CD4-positive, CD25-positive, alpha-beta regulatory T cell (primary cell): ENCODE measurements at regions not wholly inside any gene's neighbourhood (a gene's known extent, or its start where the extent isn't known, plus 50 kb on each side); places are given as distances from the start of the nearest gene placed in this dataset.

Experiments
- ATAC-seq, 2 donors: fragments of 150-1000 bp; cut with Tn5 transposase; one replicate each; pipeline ENCODE4 v1.10.0; 2021; ENCODE audit warnings: low read depth in 2 of 2, moderate number of reproducible peaks in 2 of 2, moderate library complexity in 1 of 2
- DNase-seq, 3 donors: peaks; one replicate each; pipeline versions ENCODE4 v3.0.0 to v3.0.0-alpha.2; 2012 to 2022; ENCODE audit warnings: mixed read lengths in 1 of 3
- H3K27ac ChIP-seq: one replicate; pipeline ENCODE4 v1.7.0; 2013; ENCODE audit warnings: mild to moderate bottlenecking, low read length; ENCODE audit not compliant: insufficient read depth, poor library complexity, severe bottlenecking
- H3K27me3 ChIP-seq: one replicate; pipeline ENCODE4 v1.7.0; 2013; ENCODE audit warnings: low read length; ENCODE audit not compliant: control insufficient read depth, insufficient read depth
- H3K36me3 ChIP-seq: one replicate; pipeline ENCODE4 v1.7.0; 2013; ENCODE audit warnings: mild to moderate bottlenecking, low read length, moderate library complexity; ENCODE audit not compliant: control insufficient read depth, insufficient read depth
- H3K4me1 ChIP-seq: 2 replicates; pipeline ENCODE4 v1.7.0; 2013; ENCODE audit warnings: mild to moderate bottlenecking, low read length; ENCODE audit not compliant: insufficient read depth, control insufficient read depth, poor library complexity, severe bottlenecking
- H3K4me3 ChIP-seq: one replicate; pipeline ENCODE4 v1.7.0; 2013; ENCODE audit warnings: low read depth, mild to moderate bottlenecking, low read length, moderate library complexity
- H3K9me3 ChIP-seq, 2 experiments: 1 replicate in 1 of 2; 2 replicates in 1 of 2; pipeline ENCODE4 v1.7.0; 2013; ENCODE audit warnings: low read length in 2 of 2, mild to moderate bottlenecking in 1 of 2, moderate library complexity in 1 of 2; ENCODE audit not compliant: control insufficient read depth in 2 of 2
- H3K27ac Mint-ChIP-seq, 3 donors: one replicate each; pipeline ENCODE4 v1.8.0; 2020 to 2022; ENCODE audit warnings: mild to moderate bottlenecking in 3 of 3, mixed read lengths in 3 of 3, moderate library complexity in 2 of 3
- H3K27me3 Mint-ChIP-seq: one replicate; pipeline ENCODE4 v1.8.0; 2022; ENCODE audit warnings: mild to moderate bottlenecking, mixed read lengths
- H3K36me3 Mint-ChIP-seq: one replicate; pipeline ENCODE4 v1.8.0; 2020; ENCODE audit warnings: mixed read lengths
- H3K4me1 Mint-ChIP-seq, 4 donors: one replicate each; pipeline ENCODE4 v1.8.0; 2020 to 2022; ENCODE audit warnings: mixed read lengths in 4 of 4, mild to moderate bottlenecking in 1 of 4
- H3K4me3 Mint-ChIP-seq, 4 donors: one replicate each; pipeline ENCODE4 v1.8.0; 2020 to 2022; ENCODE audit warnings: mild to moderate bottlenecking in 4 of 4, mixed read lengths in 4 of 4, moderate library complexity in 3 of 4
- H3K9me3 Mint-ChIP-seq, 7 donors: one replicate each; pipeline ENCODE4 v1.8.0; 2020 to 2022; ENCODE audit warnings: mixed read lengths in 7 of 7, mild to moderate bottlenecking in 3 of 7, moderate library complexity in 2 of 7

DNA sequence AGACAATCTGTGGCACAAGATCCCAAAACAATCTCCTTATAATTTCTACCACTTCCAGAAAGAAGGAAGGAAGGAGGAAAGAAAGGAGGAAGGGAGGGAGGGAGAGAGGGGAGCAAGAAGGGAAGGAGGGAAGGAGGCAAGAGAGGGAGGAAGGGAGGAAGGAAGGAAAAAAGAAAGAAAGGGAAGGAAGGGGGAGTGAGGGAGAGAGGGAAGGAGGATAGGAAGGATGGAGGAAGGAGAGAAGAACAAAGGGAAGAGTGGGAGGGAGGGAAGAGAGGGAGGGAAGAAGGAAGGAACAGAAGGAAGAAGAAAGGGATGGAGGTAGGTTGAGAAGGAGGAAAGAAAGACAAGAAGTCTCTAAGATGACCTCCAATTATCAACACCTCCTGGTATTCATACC is 185.5 kb upstream of the NFE2L3 start:
- no peak overlapping the region for H3K27ac Mint-ChIP-seq
- Histone ChIP-seq H3K27ac (no peak overlapping the region), H3K4me3 (no peak overlapping the region), H3K27me3 (no peaks in the 10 kb centered on the region), H3K9me3 (no peaks in the 10 kb centered on the region), H3K4me1 (peaks cover 22% of the 10 kb centered on the region), H3K36me3 (no peaks in the 10 kb centered on the region)
- ATAC-seq (no peak), DNase-seq (no peak)
- no peaks in the 10 kb centered on the region for H3K27me3 Mint-ChIP-seq
- H3K4me3 Mint-ChIP-seq: no peak overlapping the region
- no peaks in the 10 kb centered on the region for H3K9me3 Mint-ChIP-seq
- H3K4me1 Mint-ChIP-seq: peaks cover 13 to 34% (median 27%) of the 10 kb centered on the region in 4 donors
- no peaks in the 10 kb centered on the region for H3K36me3 Mint-ChIP-seq

- Mint-ChIP-seq H3K9me3 (peaks cover 0 to 1% (median 0%) of the 10 kb centered on the region in 7 donors), H3K36me3 (no peaks in the 10 kb centered on the region), H3K4me3 (peak overlapping the region; percentile 74 to 84 (median 75)), H3K27me3 (no peaks in the 10 kb centered on the region), H3K27ac (peak overlapping the region; percentile 26 to 87 (median 81)), H3K4me1 (peaks cover 13 to 34% (median 27%) of the 10 kb centered on the region in 4 donors)
- DNase-seq: peak in 2 of 3 donors; percentile 17 to 75
- Histone ChIP-seq H3K9me3 (no peaks in the 10 kb centered on the region), H3K4me1 (peaks cover 22% of the 10 kb centered on the region), H3K27me3 (no peaks in the 10 kb centered on the region), H3K4me3 (peak overlapping the region; percentile 81), H3K27ac (peak overlapping the region; percentile 61), H3K36me3 (no peaks in the 10 kb centered on the region)
- peak in 1 of 2 donors; percentile 41 for ATAC-seq
Measured at GRCh38 chr7:25967278-25968204, 184.5 kb upstream of the NFE2L3 start.

- H3K4me1 Mint-ChIP-seq: peaks cover 13 to 34% (median 27%) of the 10 kb centered on the region in 4 donors
- peak; percentile 84 to 86 for ATAC-seq
- H3K27me3 ChIP-seq: no peaks in the 10 kb centered on the region
- peak; percentile 31 to 94 (median 69) for DNase-seq
- H3K36me3 ChIP-seq: no peaks in the 10 kb centered on the region
- H3K27ac ChIP-seq: peak overlapping the region; percentile 61
- H3K9me3 ChIP-seq: no peaks in the 10 kb centered on the region
- no peaks in the 10 kb centered on the region for H3K27me3 Mint-ChIP-seq
- peak overlapping the region; percentile 74 to 84 (median 75) for H3K4me3 Mint-ChIP-seq
- no peaks in the 10 kb centered on the region for H3K36me3 Mint-ChIP-seq
- peaks cover 0 to 4% (median 0%) of the 10 kb centered on the region in 7 donors for H3K9me3 Mint-ChIP-seq
- peak overlapping the region; percentile 53 to 87 (median 63) for H3K27ac Mint-ChIP-seq
- peaks cover 22% of the 10 kb centered on the region for H3K4me1 ChIP-seq
- peak overlapping the region; percentile 81 for H3K4me3 ChIP-seq
Measured at GRCh38 chr7:25968205-25968993, 183.6 kb upstream of the NFE2L3 start.

GRCh38 chr7:25970356-25970755 is 181.6 kb upstream of the NFE2L3 start:
- peaks cover 22% of the 10 kb centered on the region for H3K4me1 ChIP-seq
- no peak overlapping the region for H3K4me3 ChIP-seq
- H3K9me3 ChIP-seq: no peaks in the 10 kb centered on the region
- Mint-ChIP-seq H3K9me3 (peaks cover 0 to 4% (median 0%) of the 10 kb centered on the region in 7 donors), H3K27ac (no peak overlapping the region), H3K36me3 (no peaks in the 10 kb centered on the region), H3K4me3 (no peak overlapping the region), H3K4me1 (peaks cover 13 to 26% (median 19%) of the 10 kb centered on the region in 4 donors), H3K27me3 (no peaks in the 10 kb centered on the region)
- H3K27ac ChIP-seq: no peak overlapping the region
- no peaks in the 10 kb centered on the region for H3K36me3 ChIP-seq
- ATAC-seq (no peak), DNase-seq (no peak)
- H3K27me3 ChIP-seq: no peaks in the 10 kb centered on the region

DNA sequence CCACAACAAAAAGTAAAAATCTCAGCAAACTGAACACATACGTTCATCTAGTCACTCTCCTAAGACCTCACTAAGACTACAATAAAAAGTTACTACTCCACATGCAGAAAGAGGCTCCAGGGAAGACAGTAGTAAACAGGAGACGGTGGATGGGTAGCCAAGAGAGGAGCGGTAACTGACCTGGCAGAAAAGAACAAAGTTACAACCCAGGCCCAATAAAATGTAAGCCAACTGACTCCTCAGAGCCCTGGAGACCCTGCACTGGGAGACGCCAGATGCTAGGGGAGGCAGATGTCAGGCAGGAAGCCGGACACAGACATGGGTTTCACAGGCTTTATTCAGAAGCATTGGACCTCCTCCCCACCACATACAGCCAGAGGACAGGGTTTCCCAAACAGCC is 181.1 kb upstream of the NFE2L3 start:
- H3K27ac Mint-ChIP-seq: no peak overlapping the region
- Histone ChIP-seq H3K27me3 (no peaks in the 10 kb centered on the region), H3K9me3 (no peaks in the 10 kb centered on the region), H3K4me3 (no peak overlapping the region), H3K36me3 (no peaks in the 10 kb centered on the region), H3K27ac (no peak overlapping the region), H3K4me1 (peaks cover 22% of the 10 kb centered on the region)
- no peaks in the 10 kb centered on the region for H3K27me3 Mint-ChIP-seq
- DNase-seq: no peak
- peaks cover 13 to 26% (median 19%) of the 10 kb centered on the region in 4 donors for H3K4me1 Mint-ChIP-seq
- no peaks in the 10 kb centered on the region for H3K36me3 Mint-ChIP-seq
- H3K9me3 Mint-ChIP-seq: peaks cover 0 to 4% (median 0%) of the 10 kb centered on the region in 7 donors
- no peak for ATAC-seq
- H3K4me3 Mint-ChIP-seq: no peak overlapping the region

DNA sequence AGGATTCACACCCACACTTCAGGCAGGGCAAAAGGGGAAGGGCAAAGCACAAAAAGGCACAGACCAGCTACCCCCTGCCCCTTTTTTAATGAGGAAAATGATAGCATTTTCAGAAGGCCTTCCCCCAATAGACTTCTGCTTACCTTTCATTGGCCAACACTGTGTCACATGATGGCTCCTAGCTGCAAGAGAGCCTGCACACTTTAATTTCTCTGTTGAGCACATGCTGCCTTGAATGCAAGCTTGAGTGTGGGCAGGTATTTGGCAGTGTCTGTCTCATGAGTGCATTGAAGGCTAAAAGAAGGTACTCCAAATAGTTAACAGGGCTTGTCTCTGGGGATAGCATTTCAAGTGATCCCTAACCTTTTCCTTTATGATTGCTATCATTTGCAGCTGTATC is 175.4 kb upstream of the NFE2L3 start:
- Histone ChIP-seq H3K36me3 (no peaks in the 10 kb centered on the region), H3K9me3 (peaks cover 0 to 4% of the 10 kb centered on the region in 2 experiments), H3K27me3 (peaks cover 6% of the 10 kb centered on the region), H3K4me1 (no peaks in the 10 kb centered on the region), H3K27ac (no peak overlapping the region), H3K4me3 (no peak overlapping the region)
- Mint-ChIP-seq H3K27ac (no peak overlapping the region), H3K36me3 (no peaks in the 10 kb centered on the region), H3K4me3 (no peak overlapping the region), H3K4me1 (no peaks in the 10 kb centered on the region), H3K9me3 (peaks cover 0 to 14% (median 2%) of the 10 kb centered on the region in 7 donors), H3K27me3 (peaks cover 7% of the 10 kb centered on the region)
- DNase-seq (no peak), ATAC-seq (no peak)

GRCh38 chr7:25978466-25978865 is 173.5 kb upstream of the NFE2L3 start:
- H3K36me3 Mint-ChIP-seq: no peaks in the 10 kb centered on the region
- H3K4me1 ChIP-seq: no peaks in the 10 kb centered on the region
- H3K4me1 Mint-ChIP-seq: no peaks in the 10 kb centered on the region
- ATAC-seq (no peak), DNase-seq (no peak)
- peaks cover 6% of the 10 kb centered on the region for H3K27me3 ChIP-seq
- no peak overlapping the region for H3K4me3 ChIP-seq
- no peak overlapping the region for H3K27ac ChIP-seq
- H3K27me3 Mint-ChIP-seq: peaks cover 7% of the 10 kb centered on the region
- H3K9me3 ChIP-seq: peaks cover 0 to 4% of the 10 kb centered on the region in 2 experiments
- H3K36me3 ChIP-seq: no peaks in the 10 kb centered on the region
- H3K4me3 Mint-ChIP-seq: no peak overlapping the region
- no peak overlapping the region for H3K27ac Mint-ChIP-seq
- peaks cover 0 to 11% (median 2%) of the 10 kb centered on the region in 7 donors for H3K9me3 Mint-ChIP-seq
